Suppressor macrophage (primary cell): ENCODE measurements at regions not wholly inside any gene's neighbourhood (a gene's known extent, or its start where the extent isn't known, plus 50 kb on each side); places are given as distances from the start of the nearest gene placed in this dataset.

ENCODE experiments used
- DNase-seq, 4 experiments: peaks; one replicate each; pipeline ENCODE4 v3.0.0-alpha.2; 2020 to 2022

- DNase-seq, result peak in 1 of 4 experiments; percentile 39
Measured at GRCh38 chr1:68331117-68331865, 99.0 kb upstream of the WLS start.

GRCh38 chr1:68330391-68330790 lies 98.1 kb upstream of the WLS start:
- no peak for DNase-seq

GRCh38 chr1:68329096-68329835 lies 96.9 kb upstream of the WLS start:
- DNase-seq, result no peak

DNA sequence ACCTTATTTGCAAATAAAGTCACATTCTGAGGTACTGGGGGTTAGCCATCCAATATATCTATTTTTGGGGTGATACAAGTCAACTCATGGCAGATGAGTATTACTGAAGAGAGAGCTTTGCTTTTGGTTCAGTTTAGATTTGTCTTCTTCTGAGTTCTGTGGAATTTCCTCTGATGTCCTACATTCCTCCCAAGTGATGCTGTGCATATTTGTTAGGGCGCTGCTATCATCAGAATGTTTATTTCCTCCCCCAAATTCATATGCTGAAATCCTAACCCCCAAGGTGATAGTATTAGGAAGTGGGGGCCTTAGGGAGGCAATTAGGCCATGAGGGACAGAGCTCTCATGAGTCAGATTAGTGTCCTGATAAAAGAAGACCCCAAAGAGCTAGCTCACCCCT lies 96.2 kb upstream of the WLS start:
- DNase-seq, result no peak

DNA sequence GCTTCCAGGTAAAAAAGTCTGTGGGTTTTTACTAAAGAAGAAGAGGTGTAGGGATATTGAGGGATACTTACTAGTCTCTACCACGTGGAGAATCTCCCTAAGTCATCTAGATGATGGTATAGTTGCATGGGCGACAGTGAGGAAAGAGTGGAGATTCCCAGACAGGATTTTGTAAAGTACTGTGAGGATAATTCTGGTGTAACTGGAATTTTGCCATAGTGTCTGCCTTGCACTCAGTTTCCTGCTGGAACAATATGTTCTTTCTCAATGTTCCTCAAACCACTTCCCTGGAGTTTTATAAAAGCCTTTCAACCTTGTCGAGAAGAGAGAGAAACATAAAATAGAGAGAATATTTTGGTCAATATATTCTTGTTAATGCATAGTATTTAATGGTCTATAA lies 95.1 kb upstream of the WLS start:
- DNase-seq, result no peak

DNA sequence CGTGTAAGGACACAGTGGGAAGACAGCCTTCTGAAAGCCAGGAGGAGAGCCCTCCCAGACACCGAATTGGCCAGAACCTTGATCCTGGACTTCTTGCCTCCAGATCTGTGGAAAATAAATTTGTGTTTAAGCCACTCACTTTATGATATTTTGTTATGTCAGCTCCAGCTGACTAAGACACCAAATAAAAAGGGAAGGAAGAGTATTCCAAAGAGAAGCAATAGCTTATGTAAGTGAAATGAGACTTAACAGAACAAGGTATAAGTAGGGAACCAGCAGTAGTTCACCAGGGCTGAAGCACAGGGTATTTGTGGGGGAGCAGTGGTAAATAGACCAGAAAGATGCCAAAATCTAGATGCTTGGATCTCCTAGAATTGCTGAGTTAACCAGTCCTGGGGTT lies 94.2 kb upstream of the WLS start:
- peak in 2 of 4 experiments; percentile 53 to 62 for DNase-seq

GRCh38 chr1:68324316-68324715 lies 92.0 kb upstream of the WLS start:
- no peak for DNase-seq

- DNase-seq, result no peak
Measured at GRCh38 chr1:68322837-68323687, 90.7 kb upstream of the WLS start.

DNA sequence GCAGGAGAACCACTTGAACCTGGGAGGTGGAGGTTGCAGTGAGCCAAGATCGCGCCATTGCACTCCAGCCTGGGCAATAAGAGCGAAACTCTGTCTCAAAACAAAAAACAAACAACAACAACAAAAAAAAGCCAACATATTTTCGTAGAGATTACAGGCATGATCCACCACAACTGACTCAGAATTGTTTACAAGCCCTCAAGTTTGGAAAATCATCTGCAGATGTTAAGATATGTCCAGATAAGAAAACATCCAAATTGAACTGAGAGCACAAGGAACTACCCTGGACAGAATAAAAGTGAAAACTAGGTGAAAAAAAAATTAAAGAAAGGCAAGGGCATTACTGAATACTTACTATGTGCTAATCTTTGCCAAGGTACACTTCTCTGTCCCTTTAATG lies 89.8 kb upstream of the WLS start:
- no peak for DNase-seq

DNA sequence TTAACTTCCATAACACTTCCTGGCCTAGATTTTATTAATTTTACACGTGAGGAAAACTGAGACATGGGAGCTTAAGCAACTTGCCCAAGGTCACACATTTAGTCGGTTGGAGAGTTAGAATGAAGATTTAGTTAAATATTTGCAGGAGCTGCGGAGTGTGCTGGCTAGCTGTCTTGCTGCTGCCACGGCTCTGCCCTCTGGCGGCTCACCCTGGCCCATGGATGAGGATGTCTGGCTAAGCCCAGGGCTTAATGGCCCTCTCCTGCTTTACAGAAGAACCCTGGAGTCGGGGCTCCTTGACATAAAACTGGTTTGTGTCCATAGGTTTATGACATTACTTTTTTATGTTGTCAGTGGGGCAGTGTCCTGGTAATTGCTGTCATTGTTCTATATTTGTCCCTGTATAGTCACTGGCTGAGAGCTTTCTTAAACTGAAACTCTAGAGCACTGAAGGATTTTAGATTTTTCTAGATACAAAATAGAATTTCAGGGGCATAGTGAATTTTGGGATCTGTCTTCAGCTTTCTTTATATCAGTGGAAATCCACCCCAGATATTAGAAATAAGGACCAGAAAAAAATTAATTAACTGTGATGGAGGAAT lies 88.9 kb upstream of the WLS start:
- DNase-seq, result peak in 3 of 4 experiments; percentile 16 to 56 (median 46)

DNA sequence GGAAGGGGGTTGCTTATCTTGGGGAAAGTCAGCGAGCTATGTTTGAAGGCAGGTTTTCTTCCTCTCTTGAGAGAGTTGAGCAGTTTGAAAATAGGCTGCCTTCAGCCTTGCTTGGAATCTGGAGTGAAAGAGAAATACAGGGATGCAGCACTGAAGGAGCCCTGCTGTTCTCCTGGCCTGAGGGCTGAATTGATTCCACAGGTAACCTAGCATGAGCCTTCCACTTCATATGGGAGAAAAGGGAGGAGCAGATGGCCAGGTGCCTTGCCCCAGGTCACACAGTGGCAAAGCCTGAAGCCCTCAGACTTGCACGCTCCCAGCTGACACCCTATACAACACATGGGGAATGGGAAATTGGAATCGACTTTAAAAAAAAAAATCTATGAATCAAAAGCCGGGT lies 88.0 kb upstream of the WLS start:
- no peak for DNase-seq

- DNase-seq, result no peak
Measured at GRCh38 chr1:68319907-68320306, 87.6 kb upstream of the WLS start.

- no peak for DNase-seq
Measured at GRCh38 chr1:68317543-68317942, 85.2 kb upstream of the WLS start.

- DNase-seq, result no peak
Measured at GRCh38 chr1:68314151-68314780, 81.9 kb upstream of the WLS start.

DNA sequence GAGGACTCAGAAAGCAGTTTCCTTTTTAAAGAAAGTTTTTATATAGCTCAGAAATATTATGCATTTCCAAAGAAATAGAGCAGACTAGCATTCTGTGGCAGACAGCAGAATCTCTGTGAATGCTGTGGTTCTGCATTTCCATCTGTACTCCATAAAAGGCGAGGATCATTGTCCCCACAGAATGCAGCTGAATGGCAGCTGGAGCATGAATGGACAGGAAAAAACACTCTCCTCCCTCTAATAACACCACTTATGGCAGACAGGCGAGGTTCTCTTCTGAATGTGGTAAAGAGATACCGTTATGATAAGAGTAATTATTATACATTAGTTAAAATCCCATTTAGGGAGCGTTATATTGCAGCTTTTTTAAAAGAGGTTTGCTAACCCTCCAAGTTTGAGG lies 81.4 kb upstream of the WLS start:
- no peak for DNase-seq

DNA sequence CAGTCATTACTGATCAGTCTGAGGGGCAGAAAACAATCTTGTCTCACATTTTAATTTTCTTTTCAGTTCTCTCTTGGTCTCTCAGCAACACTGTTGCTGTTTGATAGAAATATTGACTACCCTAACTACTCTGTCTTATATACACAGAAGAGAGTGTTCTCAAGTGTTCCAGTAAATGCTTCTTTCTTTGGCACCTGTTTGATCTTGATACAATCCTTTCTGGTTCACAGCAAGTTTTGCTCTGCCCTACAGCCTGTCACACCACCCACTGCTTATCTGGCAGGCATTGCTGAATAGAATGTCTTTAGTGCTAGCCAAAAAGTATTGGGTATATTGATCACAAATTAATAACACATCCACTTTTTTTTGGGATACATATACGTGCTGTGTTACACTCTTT lies 75.7 kb upstream of the WLS start:
- DNase-seq, result no peak

GRCh38 chr1:68307378-68307787 lies 75.1 kb upstream of the WLS start:
- no peak for DNase-seq

DNA sequence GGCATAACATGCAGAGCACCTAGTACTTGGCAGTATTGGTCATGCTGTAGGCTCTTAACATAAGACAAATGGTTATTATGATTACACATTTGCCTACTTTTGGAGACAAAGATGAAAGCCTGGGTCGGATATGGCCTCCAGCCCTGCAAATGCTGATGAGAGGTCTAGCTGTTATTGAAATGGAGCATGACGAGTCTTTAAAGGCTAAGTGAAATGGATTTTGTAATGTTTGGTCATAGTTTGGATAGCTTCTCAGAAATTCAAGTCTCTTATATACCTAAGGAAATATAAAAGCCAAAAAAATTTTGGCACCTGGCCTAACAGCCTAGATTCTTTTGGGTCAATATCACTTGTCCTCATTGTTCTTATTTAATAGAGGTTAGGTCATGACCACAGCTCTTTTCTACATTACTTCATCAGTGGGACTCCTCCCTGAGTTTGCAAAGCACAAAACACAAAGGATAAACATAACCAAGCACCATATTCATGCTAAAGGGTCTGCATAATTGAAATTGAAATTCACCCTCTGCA lies 69.2 kb upstream of the WLS start:
- DNase-seq, result no peak

DNA sequence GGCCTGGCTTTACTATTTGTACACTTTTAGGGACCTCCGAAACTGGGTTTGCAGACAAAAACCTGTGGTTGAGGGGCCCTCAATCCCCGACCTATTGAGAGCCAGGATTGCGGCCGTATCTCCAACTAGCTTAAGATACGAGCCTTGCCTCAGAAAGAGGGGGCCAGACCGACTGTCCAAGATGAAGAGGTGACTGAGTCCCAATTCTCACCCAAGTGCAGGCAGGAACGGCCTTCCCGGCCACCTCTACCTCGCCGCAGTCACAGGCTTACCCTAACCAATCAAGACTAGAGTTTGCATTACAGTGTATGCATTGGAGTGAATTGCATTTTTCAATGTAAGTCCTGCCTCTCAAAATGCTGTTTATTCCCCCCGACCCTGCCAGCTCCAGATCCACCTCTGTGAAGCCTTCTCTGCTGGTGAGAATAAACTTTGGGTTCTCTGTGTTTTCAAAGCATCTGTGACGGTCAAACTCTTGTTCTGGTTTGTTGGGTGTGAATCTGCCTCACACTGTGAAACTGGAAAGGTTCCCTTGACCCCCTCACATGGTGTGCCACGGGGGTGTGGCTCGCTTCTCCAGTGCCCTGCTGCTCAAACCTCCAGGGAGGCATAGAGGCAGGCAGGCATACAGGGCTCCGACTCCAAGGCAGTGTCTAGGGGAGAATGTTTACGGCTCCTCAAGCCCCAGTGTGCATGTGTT lies 62.2 kb upstream of the WLS start:
- DNase-seq, result no peak

DNA sequence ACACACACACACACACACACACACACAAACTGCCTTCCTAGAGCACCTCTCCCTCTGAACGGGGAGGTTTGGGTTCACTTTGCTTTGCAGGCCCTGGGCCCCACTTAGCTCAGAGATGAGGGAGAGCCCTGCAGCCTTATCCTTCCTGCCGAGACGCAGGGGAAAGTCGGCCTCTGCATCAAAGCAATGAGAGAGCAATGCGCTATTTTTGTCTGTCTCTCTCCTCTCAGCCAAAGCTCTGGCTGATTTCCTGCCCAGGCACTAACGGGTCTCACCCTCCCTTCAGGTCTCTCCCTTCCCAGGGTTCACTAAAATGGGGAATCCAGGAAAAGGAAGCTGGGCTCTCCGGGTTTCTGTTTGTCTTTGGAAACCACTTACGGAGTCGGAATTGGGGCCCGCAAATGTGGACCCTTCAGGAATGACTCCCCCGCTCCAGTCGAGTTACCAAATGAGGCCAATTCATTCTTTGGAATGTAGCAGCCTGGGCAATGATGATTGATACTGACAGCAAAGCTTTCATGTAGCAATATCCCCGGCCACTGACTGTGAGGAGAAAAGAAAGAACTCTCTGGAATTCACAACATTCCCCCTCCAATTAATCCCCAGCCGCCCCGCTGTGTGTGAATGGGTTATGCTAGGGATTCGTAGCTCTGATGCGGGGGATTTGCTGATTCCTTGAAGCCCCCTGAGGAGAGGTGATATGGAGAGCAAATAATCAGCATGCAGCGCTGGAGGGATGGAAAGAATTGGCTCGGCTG lies 61.5 kb upstream of the WLS start:
- DNase-seq, result peak in 1 of 4 experiments; percentile 5

- DNase-seq, result no peak
Measured at GRCh38 chr1:68293122-68293521, 60.8 kb upstream of the WLS start.
